HG02678 (cell line): ENCODE measurements at regions not wholly inside any gene's neighbourhood (a gene's known extent, or its start where the extent isn't known, plus 50 kb on each side); places are given as distances from the start of the nearest gene placed in this dataset.
"Not testable (repeated sequence)": the region's sequence is repeated elsewhere in the genome, so short reads cannot be mapped to it uniquely, and the experiment has no call there.

Source experiments
- ATAC-seq: cut with Tn5 transposase; IDR thresholded peaks from one replicate; pipeline ENCODE4 v1.9.1; 2021; ENCODE audit warnings: mild to moderate bottlenecking, moderate library complexity; ENCODE audit not compliant: unreplicated experiment

GRCh38 chr3:86563400-86563970, 427.5 kb downstream of the VGLL3 start:
- ATAC-seq, result peak; percentile 75

GRCh38 chr3:86562090-86562489, 428.9 kb downstream of the VGLL3 start:
- ATAC-seq, result no peak

GRCh38 chr3:86561215-86561614, 429.7 kb downstream of the VGLL3 start:
- ATAC-seq, result no peak

GRCh38 chr3:86554383-86554782, 436.6 kb downstream of the VGLL3 start:
- ATAC-seq, result no peak

DNA sequence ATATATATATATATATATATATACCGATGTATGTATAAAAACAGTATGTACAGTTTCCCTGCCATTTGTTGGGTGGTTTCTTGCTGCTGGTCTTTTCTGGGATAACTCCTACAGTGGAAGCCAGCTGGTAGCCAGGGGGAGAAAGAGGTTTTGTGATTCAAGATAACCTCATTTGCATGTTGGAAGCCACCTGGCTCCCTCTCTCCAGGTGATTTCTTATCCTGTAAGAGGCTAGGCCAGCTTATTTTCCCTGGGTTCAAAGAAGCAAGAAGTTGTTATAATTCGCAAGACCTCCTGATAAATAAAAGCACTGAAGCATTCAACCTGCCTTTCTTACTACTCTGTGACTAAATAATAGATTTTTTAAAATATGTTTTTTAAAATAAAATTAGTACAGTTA, 443.3 kb downstream of the VGLL3 start:
- ATAC-seq, result no peak

GRCh38 chr3:86537171-86537570, 453.8 kb downstream of the VGLL3 start:
- no peak for ATAC-seq

DNA sequence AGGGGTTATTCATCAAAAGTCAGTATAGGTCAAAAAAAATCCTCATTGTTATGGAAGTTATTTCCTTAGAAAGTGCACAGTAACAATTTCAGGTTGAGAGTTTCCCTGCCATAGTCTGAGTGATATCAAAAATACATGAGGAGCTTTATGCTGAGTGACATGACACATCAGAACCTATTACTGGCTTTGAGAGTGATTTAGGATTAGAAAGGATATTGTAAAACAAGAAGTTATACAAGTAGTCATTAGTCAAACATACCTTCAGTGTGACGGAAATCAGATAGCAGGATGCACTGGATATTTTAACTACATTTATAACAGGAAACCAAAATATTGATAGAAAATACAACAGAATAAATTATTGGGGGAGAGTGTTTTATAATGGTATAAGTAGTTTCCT, 471.1 kb downstream of the VGLL3 start:
- no peak for ATAC-seq

- no peak for ATAC-seq
Measured at GRCh38 chr3:86481636-86482035, 509.3 kb downstream of the VGLL3 start.

DNA sequence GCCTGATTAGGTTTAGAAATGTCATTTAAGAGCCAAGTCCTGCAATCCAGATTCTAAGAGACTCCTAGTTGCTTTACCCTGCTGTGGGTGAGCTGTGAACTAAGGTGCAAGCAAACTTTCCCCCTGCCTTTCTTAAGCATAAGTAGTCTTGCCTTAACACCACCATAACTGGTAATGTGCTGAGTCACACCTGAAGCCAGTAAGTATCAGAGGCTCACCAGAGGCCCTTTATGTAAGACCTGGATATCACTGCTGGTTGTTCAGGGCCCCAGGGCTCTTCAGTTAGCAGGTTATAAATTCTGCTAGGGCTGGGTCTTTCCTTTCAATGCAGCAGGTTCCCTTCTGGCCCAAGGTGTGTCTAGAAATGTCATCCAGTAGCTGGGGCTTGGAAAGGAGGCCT, 509.9 kb downstream of the VGLL3 start:
- ATAC-seq, result no peak

GRCh38 chr3:86464180-86464579, 526.8 kb downstream of the VGLL3 start:
- ATAC-seq, result no peak

DNA sequence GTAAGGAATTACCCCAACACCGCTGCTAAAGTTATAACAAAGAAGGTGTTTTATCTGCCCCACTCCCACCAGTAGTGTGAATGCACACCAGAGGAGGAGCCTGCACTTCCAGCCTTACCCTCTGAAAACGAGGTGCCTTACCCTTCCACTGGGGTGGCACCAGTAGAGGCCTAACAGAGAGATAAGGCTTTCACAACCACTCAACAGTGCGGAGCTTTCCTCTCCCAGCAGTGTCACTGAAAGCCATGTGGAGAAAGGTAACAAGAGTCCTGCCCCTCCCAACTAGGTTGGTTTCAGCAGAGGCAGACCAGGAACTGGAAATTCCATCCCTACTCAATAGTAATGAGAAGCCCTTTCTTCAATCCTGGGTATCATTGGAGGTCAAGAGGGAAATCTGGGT, 539.2 kb downstream of the VGLL3 start:
- ATAC-seq, result no peak

- no peak for ATAC-seq
Measured at GRCh38 chr3:86438544-86438943, 552.4 kb downstream of the VGLL3 start.

DNA sequence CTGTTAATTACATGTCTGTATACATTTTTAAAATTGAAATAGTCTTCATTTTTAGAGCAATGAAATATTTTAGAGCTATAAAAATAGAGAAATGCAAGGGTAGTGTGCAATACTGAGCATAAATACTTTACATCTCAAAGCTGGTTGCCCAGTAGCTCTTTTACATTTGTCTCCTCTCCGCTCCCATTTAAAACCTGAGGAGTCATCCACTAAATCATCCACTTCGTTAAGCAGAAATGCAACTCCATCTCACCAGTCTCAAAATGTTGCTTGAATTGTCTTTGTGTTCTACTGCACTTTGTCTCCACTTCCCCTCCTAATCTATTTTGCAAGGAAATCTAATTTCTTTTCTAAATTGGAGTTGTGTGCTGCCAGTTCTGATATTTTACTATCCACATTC, 563.6 kb downstream of the VGLL3 start:
- no peak for ATAC-seq

GRCh38 chr3:86420990-86421739, 569.8 kb downstream of the VGLL3 start:
- ATAC-seq, result no peak

GRCh38 chr3:86418861-86419260, 572.1 kb downstream of the VGLL3 start:
- ATAC-seq, result no peak

- ATAC-seq, result no peak
Measured at GRCh38 chr3:86416334-86416733, 574.6 kb downstream of the VGLL3 start.

GRCh38 chr3:86413645-86414044, 577.3 kb downstream of the VGLL3 start:
- no peak for ATAC-seq

GRCh38 chr3:86410587-86410986, 580.4 kb downstream of the VGLL3 start:
- ATAC-seq, result no peak

GRCh38 chr3:86389759-86390158, 601.2 kb downstream of the VGLL3 start:
- ATAC-seq, result not testable (repeated sequence)

DNA sequence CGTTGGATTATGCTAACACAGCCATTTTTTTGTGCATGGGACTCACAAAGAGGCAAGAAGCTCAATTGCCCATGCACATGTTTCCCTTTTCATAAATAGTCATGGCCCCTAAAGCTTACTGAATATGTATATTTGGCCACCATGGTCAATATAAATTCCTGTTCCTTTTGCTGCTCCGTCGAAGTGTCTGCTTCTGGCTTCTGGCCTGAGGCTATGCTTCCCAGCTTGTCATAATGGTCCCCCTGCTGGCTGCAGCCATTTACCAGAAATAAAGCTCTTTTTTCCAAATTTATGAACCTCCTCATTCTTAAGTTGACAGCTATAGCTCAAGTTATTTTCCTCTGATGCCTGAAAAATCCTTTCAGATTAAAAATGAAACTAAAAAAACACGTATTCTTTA, 602.1 kb downstream of the VGLL3 start:
- no peak for ATAC-seq

DNA sequence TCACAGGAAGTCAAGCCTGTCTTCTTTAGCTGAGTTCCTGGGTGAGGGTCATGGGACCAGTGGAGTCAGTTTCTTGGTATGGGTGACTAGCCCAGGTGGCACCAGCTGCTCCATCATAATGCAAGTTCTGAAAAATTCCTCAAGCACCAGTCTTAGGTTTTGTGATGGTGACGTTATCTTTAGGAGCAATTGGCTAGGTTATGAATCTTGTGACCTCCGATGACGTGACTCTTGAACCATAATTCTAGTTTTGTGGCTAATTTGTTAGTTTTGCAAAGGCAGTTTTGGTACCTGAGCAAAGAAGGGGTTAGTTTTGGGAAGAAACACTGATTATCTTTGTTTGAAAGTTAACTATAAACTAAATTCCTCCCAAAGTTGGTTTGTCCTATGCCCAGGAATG, 608.4 kb downstream of the VGLL3 start:
- no peak for ATAC-seq

DNA sequence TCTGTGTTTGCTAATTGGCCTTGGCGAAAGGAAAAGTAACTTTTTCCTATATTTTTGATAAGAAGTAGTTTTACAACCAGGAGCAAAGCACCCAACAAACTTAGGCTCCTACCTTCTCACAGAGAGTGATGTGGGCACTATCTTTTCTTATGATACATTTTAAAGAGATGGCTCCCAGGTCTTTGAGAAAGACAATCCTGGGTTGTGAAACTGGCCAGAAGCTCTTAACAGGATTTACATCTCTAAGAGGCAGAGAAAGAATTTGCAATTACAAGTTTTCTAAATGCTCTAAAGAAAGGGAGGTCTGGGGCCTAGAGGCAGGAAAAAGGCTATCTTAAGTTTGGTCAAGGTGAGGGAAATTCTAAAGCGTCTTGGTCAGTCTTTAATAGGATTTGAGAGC, 609.7 kb downstream of the VGLL3 start:
- ATAC-seq, result no peak

DNA sequence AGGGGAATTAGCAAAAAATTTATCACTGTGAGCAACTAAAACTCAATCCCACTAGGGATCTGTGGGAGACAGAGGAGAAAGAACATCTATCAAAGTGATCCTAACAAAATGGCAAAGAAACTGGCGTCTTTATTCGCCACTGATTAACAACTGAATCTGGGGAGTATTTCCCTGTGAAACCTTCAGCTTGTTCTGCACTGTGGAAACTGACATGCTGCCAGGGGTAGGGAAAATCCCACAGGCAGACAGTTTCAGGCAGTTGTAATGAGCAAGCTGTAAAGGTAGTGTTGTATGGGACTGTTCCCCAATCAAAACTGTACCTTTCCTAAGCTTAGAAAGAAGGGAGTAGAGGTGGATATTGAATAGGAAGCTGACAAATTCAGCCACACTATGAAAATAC, 611.7 kb downstream of the VGLL3 start:
- ATAC-seq, result no peak
